ENCODE measurements at regions not wholly inside any gene's neighbourhood (a gene's known extent, or its start where the extent isn't known, plus 50 kb on each side); places are given as distances from the start of the nearest gene placed in this dataset.
"Not testable (repeated sequence)": the region's sequence is repeated elsewhere in the genome, so short reads cannot be mapped to it uniquely, and the experiment has no call there.

DNA sequence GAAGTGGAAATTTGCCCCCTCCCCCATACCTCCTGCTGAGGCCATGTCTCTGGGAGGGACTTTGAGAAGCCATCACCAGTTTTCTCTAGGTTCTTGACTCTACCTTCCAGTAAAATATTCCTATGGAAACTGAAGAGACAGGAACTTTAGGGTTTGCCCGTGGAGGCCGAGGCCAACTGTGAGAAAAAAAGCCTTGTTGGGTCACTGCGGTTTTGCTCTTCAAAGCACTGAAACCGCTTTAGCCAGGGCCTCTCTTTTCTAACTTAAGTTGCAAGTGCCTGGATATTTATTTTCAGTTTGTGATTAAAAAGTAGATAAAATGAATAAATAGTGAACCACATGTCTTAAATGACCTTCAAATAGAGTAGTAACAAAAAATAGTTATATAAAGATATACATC, 159.7 kb upstream of the TSC22D1 start:
- TF ChIP-seq, protein P1, sequence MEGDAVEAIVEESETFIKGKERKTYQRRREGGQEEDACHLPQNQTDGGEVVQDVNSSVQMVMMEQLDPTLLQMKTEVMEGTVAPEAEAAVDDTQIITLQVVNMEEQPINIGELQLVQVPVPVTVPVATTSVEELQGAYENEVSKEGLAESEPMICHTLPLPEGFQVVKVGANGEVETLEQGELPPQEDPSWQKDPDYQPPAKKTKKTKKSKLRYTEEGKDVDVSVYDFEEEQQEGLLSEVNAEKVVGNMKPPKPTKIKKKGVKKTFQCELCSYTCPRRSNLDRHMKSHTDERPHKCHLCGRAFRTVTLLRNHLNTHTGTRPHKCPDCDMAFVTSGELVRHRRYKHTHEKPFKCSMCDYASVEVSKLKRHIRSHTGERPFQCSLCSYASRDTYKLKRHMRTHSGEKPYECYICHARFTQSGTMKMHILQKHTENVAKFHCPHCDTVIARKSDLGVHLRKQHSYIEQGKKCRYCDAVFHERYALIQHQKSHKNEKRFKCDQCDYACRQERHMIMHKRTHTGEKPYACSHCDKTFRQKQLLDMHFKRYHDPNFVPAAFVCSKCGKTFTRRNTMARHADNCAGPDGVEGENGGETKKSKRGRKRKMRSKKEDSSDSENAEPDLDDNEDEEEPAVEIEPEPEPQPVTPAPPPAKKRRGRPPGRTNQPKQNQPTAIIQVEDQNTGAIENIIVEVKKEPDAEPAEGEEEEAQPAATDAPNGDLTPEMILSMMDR (IDR thresholded peaks at IDR 0.05; ENCODE audit: low read depth, low read length), result no peak
- H3K4me3 ChIP-seq (ENCODE audit: low read depth, low read length), result no peak overlapping the region

DNA sequence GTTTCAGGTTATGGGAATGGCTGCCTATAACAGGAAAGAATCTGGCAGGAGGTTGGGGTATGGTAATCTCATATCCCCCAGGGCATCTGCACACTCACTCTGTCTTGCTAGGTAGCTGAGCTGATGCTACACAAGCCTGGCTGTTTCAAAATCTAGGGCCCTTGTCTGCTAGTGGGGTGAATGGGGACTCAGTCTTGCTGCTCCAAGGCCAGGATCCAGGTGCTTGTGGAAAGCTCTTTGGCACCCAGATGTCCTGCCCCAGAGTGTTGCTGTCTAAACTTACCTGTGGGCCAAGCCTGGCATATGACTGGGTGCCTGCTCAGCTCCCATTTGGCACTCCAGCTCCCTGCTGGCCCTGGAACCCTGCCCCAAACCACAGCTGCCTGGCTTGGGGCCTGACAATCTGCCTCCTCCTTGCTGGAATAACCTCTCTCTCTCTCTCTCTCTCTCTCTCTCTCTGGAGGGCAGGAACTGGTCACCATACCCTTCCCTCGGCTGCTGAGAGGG, 158.1 kb upstream of the TSC22D1 start:
- no peak overlapping the region for H3K4me3 ChIP-seq (ENCODE audit: low read depth, low read length)
- TF ChIP-seq, protein P1 (IDR thresholded peaks at IDR 0.05; ENCODE audit: low read depth, low read length), result no peak

DNA sequence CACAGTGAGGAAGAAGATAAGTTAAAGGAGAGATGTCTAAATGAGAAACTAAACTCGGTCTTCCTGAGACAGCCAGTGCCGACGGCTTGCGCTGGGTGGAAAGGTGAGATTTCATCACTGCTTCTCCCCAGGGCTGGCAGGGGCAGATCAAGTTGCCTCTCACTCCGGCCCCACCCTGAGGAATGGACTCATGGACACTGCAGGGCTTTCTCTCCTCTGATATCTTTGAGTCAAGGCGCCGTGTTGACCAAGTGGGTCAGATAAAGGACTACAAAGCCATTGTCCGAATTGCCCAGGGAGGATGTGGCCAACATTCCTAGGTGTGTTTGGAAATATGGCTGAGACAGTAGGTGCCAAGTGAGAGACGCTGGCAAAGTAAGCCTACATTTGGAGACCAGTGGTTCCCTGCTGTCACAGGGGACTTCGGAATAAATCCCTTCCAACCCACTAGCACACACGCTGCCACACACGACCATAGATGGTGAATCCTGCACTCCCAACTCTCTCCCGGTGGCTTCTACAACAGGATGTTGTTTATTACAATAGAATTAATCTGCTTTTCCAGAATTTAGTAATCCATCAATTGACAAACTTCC, 156.5 kb upstream of the TSC22D1 start:
- TF ChIP-seq, protein P1 (IDR thresholded peaks at IDR 0.05; ENCODE audit: low read depth, low read length), result no peak
- no peak overlapping the region for H3K4me3 ChIP-seq (ENCODE audit: low read depth, low read length)

DNA sequence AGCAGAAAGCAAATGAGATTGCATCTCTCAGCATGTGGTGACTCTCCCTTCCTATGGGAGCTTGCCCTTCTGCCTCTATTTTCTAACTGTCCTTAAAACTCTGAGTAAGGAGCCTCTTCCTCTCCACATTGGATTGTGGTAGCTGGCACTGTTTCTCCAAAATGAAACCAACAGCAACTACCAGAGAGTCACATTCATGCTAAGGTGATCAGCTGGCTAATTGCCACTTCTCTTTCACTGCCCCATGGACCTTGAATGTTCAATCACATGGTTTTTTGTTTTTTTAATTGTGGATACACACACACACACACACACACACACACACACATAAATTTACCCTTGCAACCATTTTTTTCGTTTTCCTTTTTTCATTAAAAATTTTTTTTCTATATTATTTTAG, 154.7 kb upstream of the TSC22D1 start:
- no peak overlapping the region for H3K4me3 ChIP-seq (ENCODE audit: low read depth, low read length)
- TF ChIP-seq, protein P1 (IDR thresholded peaks at IDR 0.05; ENCODE audit: low read depth, low read length), result no peak

DNA sequence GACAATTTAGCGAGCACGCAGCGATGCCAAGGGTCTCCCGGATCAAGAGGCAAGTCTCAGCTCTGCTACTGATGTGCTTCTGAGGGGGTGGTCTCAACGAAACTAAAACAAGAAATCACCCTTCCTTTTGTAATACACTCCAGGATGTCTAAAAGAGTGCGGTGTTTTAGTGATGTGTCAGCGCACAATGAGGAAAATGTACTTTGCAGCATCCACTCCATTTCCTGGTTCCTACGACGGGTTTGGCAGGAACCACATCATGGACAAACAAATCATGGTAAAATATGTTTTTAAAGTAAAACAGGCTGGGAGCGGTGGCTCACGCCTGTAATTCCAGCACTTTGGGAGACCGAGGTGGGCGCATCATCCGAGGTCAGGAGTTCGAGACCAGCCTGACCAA, 154.0 kb upstream of the TSC22D1 start:
- no peak overlapping the region for H3K4me3 ChIP-seq (ENCODE audit: low read depth, low read length)
- TF ChIP-seq, protein P1 (IDR thresholded peaks at IDR 0.05; ENCODE audit: low read depth, low read length), result no peak

DNA sequence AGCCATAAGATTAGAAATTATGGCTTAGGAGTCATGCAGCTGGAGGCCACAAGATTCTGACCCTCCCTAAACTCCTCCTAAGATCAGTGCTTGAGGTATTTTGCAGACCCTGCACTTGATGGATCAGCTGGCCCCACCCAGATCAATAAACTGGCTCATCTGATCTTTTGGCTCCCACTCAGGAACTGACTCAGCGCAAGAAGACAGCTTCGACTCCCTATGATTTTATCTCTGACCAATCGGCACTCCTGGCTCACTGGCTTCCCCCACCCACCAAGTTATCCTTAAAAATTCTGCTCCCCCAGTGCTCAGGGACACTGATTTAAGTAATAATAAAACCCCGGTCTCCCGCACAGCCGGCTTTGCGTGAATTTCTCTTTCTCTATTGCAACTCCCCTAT, 151.5 kb upstream of the TSC22D1 start:
- H3K4me3 ChIP-seq (ENCODE audit: low read depth, low read length), result not testable (repeated sequence)

DNA sequence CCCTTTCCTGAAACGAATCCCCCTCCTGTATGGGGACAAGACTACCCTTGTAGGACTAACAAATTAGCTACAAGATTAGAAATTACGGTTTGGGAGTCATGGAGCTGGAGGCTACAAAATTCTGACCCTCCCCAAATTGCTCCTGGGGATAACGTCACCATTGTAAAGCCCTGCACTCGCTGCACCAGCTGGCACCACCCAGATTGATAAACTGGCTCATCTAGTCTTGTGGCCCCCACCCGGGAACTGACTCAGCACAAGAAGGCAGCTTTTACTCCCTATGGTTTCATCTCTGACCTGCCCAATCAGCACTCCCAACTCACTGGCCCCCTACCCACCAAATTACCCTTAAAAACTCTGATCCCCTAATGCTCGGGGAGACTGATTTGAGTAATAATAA, 150.6 kb upstream of the TSC22D1 start:
- no peak overlapping the region for H3K4me3 ChIP-seq (ENCODE audit: low read depth, low read length)

More for the DNA sequence above, 150.6 kb upstream of the TSC22D1 start:
- TF ChIP-seq, protein P1 (IDR thresholded peaks at IDR 0.05; ENCODE audit: low read depth, low read length), result no peak

All from WI38 (cell line).